HEK293T (cell line): ENCODE measurements at regions not wholly inside any gene's neighbourhood (a gene's known extent, or its start where the extent isn't known, plus 50 kb on each side); places are given as distances from the start of the nearest gene placed in this dataset.

Source experiments
- ELF4 ChIP-seq: fragments of 450-650 bp; IDR thresholded peaks from 2 replicates; pipeline ENCODE4 v1.6.1; 2017; ENCODE audit warnings: antibody characterized with exemption
- NFRKB ChIP-seq: fragments of 450-650 bp; IDR thresholded peaks from 2 replicates; pipeline ENCODE4 v1.6.1; 2016; ENCODE audit warnings: mild to moderate bottlenecking, moderate library complexity
- SP1 ChIP-seq: fragments of 450-650 bp; IDR thresholded peaks from 2 replicates; pipeline ENCODE4 v1.6.1; 2017
- ZNF384 ChIP-seq: fragments of 450-650 bp; IDR thresholded peaks from 2 replicates; pipeline ENCODE4 v1.6.1; 2016
- TF ChIP-seq, protein P1 (sequence below): fragments of 450-650 bp; IDR thresholded peaks from 2 replicates; pipeline ENCODE4 v1.6.1; 2016

- TF ChIP-seq NFRKB (no peak), ZNF384 (no peak), SP1 (no peak), ELF4 (no peak)
- TF ChIP-seq, protein P1, sequence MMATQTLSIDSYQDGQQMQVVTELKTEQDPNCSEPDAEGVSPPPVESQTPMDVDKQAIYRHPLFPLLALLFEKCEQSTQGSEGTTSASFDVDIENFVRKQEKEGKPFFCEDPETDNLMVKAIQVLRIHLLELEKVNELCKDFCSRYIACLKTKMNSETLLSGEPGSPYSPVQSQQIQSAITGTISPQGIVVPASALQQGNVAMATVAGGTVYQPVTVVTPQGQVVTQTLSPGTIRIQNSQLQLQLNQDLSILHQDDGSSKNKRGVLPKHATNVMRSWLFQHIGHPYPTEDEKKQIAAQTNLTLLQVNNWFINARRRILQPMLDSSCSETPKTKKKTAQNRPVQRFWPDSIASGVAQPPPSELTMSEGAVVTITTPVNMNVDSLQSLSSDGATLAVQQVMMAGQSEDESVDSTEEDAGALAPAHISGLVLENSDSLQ = no peak
Measured at GRCh38 chr2:164371916-164372315, 249.4 kb downstream of the GRB14 start.
